ENCODE measurements at regions not wholly inside any gene's neighbourhood (a gene's known extent, or its start where the extent isn't known, plus 50 kb on each side); places are given as distances from the start of the nearest gene placed in this dataset.

GRCh38 chr5:164617290-164617689 lies 1111.9 kb downstream of the MAT2B start:
- DNase-seq (ENCODE audit: low read depth), result no peak
- H3K4me3 ChIP-seq (ENCODE audit: low read depth, low read length), result no peak overlapping the region
- in situ Hi-C loops (cut with HindIII; ENCODE audit: low sequenced_read_pairs), result no loop called here
- no peak for TF ChIP-seq CTCF (IDR thresholded peaks at IDR 0.05; ENCODE audit: low read depth, low read length, missing control alignments)

GRCh38 chr5:164627021-164627420 lies 1121.6 kb downstream of the MAT2B start:
- DNase-seq (ENCODE audit: low read depth), result no peak
- H3K4me3 ChIP-seq (ENCODE audit: low read depth, low read length), result no peak overlapping the region
- no peak for TF ChIP-seq CTCF (IDR thresholded peaks at IDR 0.05; ENCODE audit: low read depth, low read length, missing control alignments)
- in situ Hi-C loops (cut with HindIII; ENCODE audit: low sequenced_read_pairs), result no loop called here

GRCh38 chr5:164636456-164636855 lies 1131.0 kb downstream of the MAT2B start:
- no peak for DNase-seq (ENCODE audit: low read depth)
- H3K4me3 ChIP-seq (ENCODE audit: low read depth, low read length), result no peak overlapping the region
- TF ChIP-seq CTCF (IDR thresholded peaks at IDR 0.05; ENCODE audit: low read depth, low read length, missing control alignments), result no peak
- in situ Hi-C loops (cut with HindIII; ENCODE audit: low sequenced_read_pairs), result no loop called here

GRCh38 chr5:164637931-164638521 lies 1132.6 kb downstream of the MAT2B start:
- no peak for TF ChIP-seq CTCF (IDR thresholded peaks at IDR 0.05; ENCODE audit: low read depth, low read length, missing control alignments)
- in situ Hi-C loops (cut with HindIII; ENCODE audit: low sequenced_read_pairs), result no loop called here
- DNase-seq (ENCODE audit: low read depth), result no peak
- no peak overlapping the region for H3K4me3 ChIP-seq (ENCODE audit: low read depth, low read length)

GRCh38 chr5:164649266-164649665 lies 1143.8 kb downstream of the MAT2B start:
- DNase-seq (ENCODE audit: low read depth), result no peak
- in situ Hi-C loops (cut with HindIII; ENCODE audit: low sequenced_read_pairs), result no loop called here
- no peak for TF ChIP-seq CTCF (IDR thresholded peaks at IDR 0.05; ENCODE audit: low read depth, low read length, missing control alignments)
- H3K4me3 ChIP-seq (ENCODE audit: low read depth, low read length), result no peak overlapping the region

GRCh38 chr5:164650427-164650826 lies 1145.0 kb downstream of the MAT2B start:
- in situ Hi-C loops (cut with HindIII; ENCODE audit: low sequenced_read_pairs), result no loop called here
- TF ChIP-seq CTCF (IDR thresholded peaks at IDR 0.05; ENCODE audit: low read depth, low read length, missing control alignments), result no peak
- DNase-seq (ENCODE audit: low read depth), result no peak
- no peak overlapping the region for H3K4me3 ChIP-seq (ENCODE audit: low read depth, low read length)

Measured in astrocyte of the cerebellum (primary cell).